Neural cell (in vitro differentiated cells): ENCODE measurements at regions not wholly inside any gene's neighbourhood (a gene's known extent, or its start where the extent isn't known, plus 50 kb on each side); places are given as distances from the start of the nearest gene placed in this dataset.

ENCODE experiments used
- H2AFZ ChIP-seq: fragments of 200-600, 300-800 bp; sonication (generic), shearing (Covaris generic); 2 replicates; pipeline ENCODE4 v1.6.0; 2014; ENCODE audit warnings: low read depth, mild to moderate bottlenecking, antibody characterized with exemption, low read length, moderate library complexity
- H3F3A ChIP-seq: fragments of 200-600 bp; shearing (Covaris generic); 2 replicates; pipeline ENCODE4 v1.6.1; 2016; ENCODE audit warnings: mild to moderate bottlenecking, moderate library complexity, mixed read lengths, antibody characterized with exemption, low read length; ENCODE audit not compliant: insufficient read depth, poor library complexity, severe bottlenecking
- H3K27ac ChIP-seq: fragments of 200-600, 300-800 bp; sonication (generic), shearing (Covaris generic); 2 replicates; pipeline ENCODE4 v1.5.1; 2014; ENCODE audit warnings: mild to moderate bottlenecking, low read length, moderate library complexity
- H3K27me3 ChIP-seq: fragments of 300-800, 200-600 bp; sonication (generic), shearing (Covaris generic); 2 replicates; pipeline ENCODE4 v1.6.0; 2014; ENCODE audit warnings: mild to moderate bottlenecking, low read depth, low read length, moderate library complexity; ENCODE audit not compliant: insufficient read depth
- H3K36me3 ChIP-seq: fragments of 300-800, 200-600 bp; sonication (generic), shearing (Covaris generic); 2 replicates; pipeline ENCODE4 v1.5.1; 2014; ENCODE audit warnings: mild to moderate bottlenecking, antibody characterized with exemption, low read length, moderate library complexity; ENCODE audit not compliant: insufficient read depth
- H3K4me2 ChIP-seq: fragments of 300-800, 200-600 bp; sonication (generic), shearing (Covaris generic); 2 replicates; pipeline ENCODE4 v1.6.0; 2014; ENCODE audit warnings: mild to moderate bottlenecking, low read length
- H3K4me3 ChIP-seq: fragments of 300-800, 200-600 bp; sonication (generic), shearing (Covaris generic); 2 replicates; pipeline ENCODE4 v1.5.1; 2014; ENCODE audit warnings: mild to moderate bottlenecking, low read length, moderate library complexity
- H3K79me2 ChIP-seq: fragments of 200-600 bp; shearing (Covaris generic); replicated peaks from 2 replicates; pipeline ENCODE4 v1.6.0; 2014; ENCODE audit warnings: mild to moderate bottlenecking, low read length, moderate library complexity; ENCODE audit not compliant: insufficient read depth
- H3K9ac ChIP-seq: fragments of 300-800, 200-600 bp; sonication (generic), shearing (Covaris generic); 2 replicates; pipeline ENCODE4 v1.6.1; 2016; ENCODE audit warnings: mild to moderate bottlenecking, low read length, mixed read lengths
- H3K9me2 ChIP-seq: fragments of 200-600 bp; shearing (Covaris generic); 2 replicates; pipeline ENCODE4 v1.6.1; 2016; ENCODE audit warnings: mild to moderate bottlenecking, low read length, mixed read lengths; ENCODE audit not compliant: insufficient read depth
- H3K9me3 ChIP-seq: fragments of 200-600, 300-800 bp; sonication (generic), shearing (Covaris generic); 2 replicates; pipeline ENCODE4 v1.6.1; 2016; ENCODE audit warnings: mild to moderate bottlenecking, mixed run types, low read length, moderate library complexity, mixed read lengths
- H4K20me1 ChIP-seq: fragments of 200-600 bp; shearing (Covaris generic); 2 replicates; pipeline ENCODE4 v1.6.1; 2016; ENCODE audit warnings: mild to moderate bottlenecking, mixed run types; ENCODE audit not compliant: insufficient read depth
- CTCF ChIP-seq: fragments of 450-650 bp; IDR thresholded peaks from 2 replicates; pipeline ENCODE4 v1.5.1; 2014; ENCODE audit warnings: antibody characterized with exemption, mild to moderate bottlenecking, moderate library complexity; ENCODE audit not compliant: poor library complexity, severe bottlenecking
- EP300 ChIP-seq: fragments of 450-650 bp; conservative IDR thresholded peaks from 2 replicates; pipeline ENCODE4 v1.6.1; 2014; ENCODE audit warnings: antibody characterized with exemption, mild to moderate bottlenecking, moderate library complexity; ENCODE audit not compliant: poor library complexity, severe bottlenecking
- EZH2 ChIP-seq: fragments of 200-600, 300-800 bp; shearing (Covaris generic), sonication (generic); IDR thresholded peaks from 2 replicates; pipeline ENCODE4 v1.6.1; 2014; ENCODE audit warnings: antibody characterized with exemption, low read length, borderline replicate concordance, mild to moderate bottlenecking; ENCODE audit not compliant: insufficient read depth, poor library complexity, severe bottlenecking
- MXI1 ChIP-seq: fragments of 450-650 bp; conservative IDR thresholded peaks from 2 replicates; pipeline ENCODE4 v1.6.1; 2014; ENCODE audit warnings: antibody characterized with exemption, mild to moderate bottlenecking; ENCODE audit not compliant: poor library complexity, severe bottlenecking
- POLR2AphosphoS5 ChIP-seq: IDR thresholded peaks from 2 replicates; pipeline ENCODE4 v1.6.1; 2012
- RAD21 ChIP-seq: fragments of 450-650 bp; conservative IDR thresholded peaks from 2 replicates; pipeline ENCODE4 v1.6.1; 2014; ENCODE audit warnings: antibody characterized with exemption, mild to moderate bottlenecking, moderate library complexity
- REST ChIP-seq: IDR thresholded peaks from 2 replicates; pipeline ENCODE4 v1.6.1; 2012; ENCODE audit warnings: borderline replicate concordance
- SMC3 ChIP-seq: fragments of 450-650 bp; conservative IDR thresholded peaks from 2 replicates; pipeline ENCODE4 v1.6.1; 2014; ENCODE audit warnings: antibody characterized with exemption, mild to moderate bottlenecking, moderate library complexity; ENCODE audit not compliant: poor library complexity
- TAF1 ChIP-seq: IDR thresholded peaks from 2 replicates; pipeline ENCODE4 v1.6.1; 2012; ENCODE audit warnings: low read depth

GRCh38 chr17:33786478-33786877 is 468.6 kb upstream of the CCL2 start:
- TF ChIP-seq TAF1 (no peak), MXI1 (no peak), SMC3 (no peak), CTCF (no peak), REST (no peak), RAD21 (no peak), POLR2AphosphoS5 (no peak), EZH2 (no peak), EP300 (no peak)
- no peak overlapping the region for H3K4me2 ChIP-seq
- no peaks in the 10 kb centered on the region for H3K9me3 ChIP-seq
- no peak overlapping the region for H3K4me3 ChIP-seq
- H2AFZ ChIP-seq: no peak overlapping the region
- H3K9ac ChIP-seq: no peak overlapping the region
- no peaks in the 10 kb centered on the region for H3F3A ChIP-seq
- H3K9me2 ChIP-seq: no peaks in the 10 kb centered on the region
- H3K27ac ChIP-seq: no peak overlapping the region
- no peaks in the 10 kb centered on the region for H3K27me3 ChIP-seq
- H3K36me3 ChIP-seq: no peaks in the 10 kb centered on the region
- H4K20me1 ChIP-seq: no peaks in the 10 kb centered on the region
- no peaks in the 10 kb centered on the region for H3K79me2 ChIP-seq

GRCh38 chr17:33789658-33790057 is 465.4 kb upstream of the CCL2 start:
- Histone ChIP-seq H3F3A (no peaks in the 10 kb centered on the region), H3K4me2 (no peak overlapping the region), H3K9ac (no peak overlapping the region), H4K20me1 (no peaks in the 10 kb centered on the region), H2AFZ (no peak overlapping the region), H3K9me3 (no peaks in the 10 kb centered on the region), H3K36me3 (no peaks in the 10 kb centered on the region), H3K27me3 (no peaks in the 10 kb centered on the region), H3K27ac (no peak overlapping the region), H3K9me2 (no peaks in the 10 kb centered on the region), H3K79me2 (no peaks in the 10 kb centered on the region), H3K4me3 (no peak overlapping the region)
- no peak for TF ChIP-seq POLR2AphosphoS5
- no peak for TF ChIP-seq TAF1
- TF ChIP-seq SMC3: no peak
- TF ChIP-seq EP300: no peak
- no peak for TF ChIP-seq MXI1
- TF ChIP-seq CTCF: no peak
- TF ChIP-seq EZH2: no peak
